ENCODE measurements at regions not wholly inside any gene's neighbourhood (a gene's known extent, or its start where the extent isn't known, plus 50 kb on each side); places are given as distances from the start of the nearest gene placed in this dataset.
"Not testable (repeated sequence)": the region's sequence is repeated elsewhere in the genome, so short reads cannot be mapped to it uniquely, and the experiment has no call there.

DNA sequence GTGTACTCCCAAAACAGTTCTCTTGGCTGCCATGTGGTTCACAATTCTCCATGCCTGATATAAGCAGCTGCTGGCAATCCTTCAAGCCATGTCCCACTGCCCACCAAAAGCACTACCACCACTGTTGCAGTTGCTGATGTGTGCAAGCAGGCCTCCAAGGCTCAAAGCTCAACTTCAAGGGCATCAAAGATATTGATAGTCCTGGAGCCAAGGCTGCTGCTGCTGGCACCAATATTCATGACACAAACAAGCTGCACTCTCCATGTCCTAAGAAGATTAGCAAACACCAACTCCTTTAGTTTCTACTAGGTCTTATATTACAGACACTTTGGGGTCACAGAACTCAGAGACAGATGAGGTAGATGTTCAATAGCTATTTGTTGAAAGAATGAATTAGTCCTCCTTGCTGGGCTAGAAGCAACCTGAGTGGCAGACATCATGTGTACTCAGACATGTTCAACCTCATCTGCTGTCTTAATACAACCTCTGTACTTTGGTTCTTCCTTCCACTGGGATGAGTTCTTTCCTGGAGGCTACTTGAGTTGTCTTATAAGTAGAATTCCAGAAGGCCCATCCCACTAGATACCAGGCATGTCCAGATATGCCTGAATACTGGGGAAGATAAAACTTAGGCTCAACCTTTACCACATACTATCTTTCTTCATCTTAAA lies 104.5 kb upstream of the UGP2 start:
- DNase-seq: no peak
- Histone ChIP-seq H3K36me3 (no peaks in the 10 kb centered on the region), H3K4me3 (ENCODE audit: low read depth, low read length) (no peak overlapping the region), H3K4me1 (no peaks in the 10 kb centered on the region), H3K27me3 (no peaks in the 10 kb centered on the region), H3K9me3 (no peaks in the 10 kb centered on the region)
- TF ChIP-seq, protein P1, sequence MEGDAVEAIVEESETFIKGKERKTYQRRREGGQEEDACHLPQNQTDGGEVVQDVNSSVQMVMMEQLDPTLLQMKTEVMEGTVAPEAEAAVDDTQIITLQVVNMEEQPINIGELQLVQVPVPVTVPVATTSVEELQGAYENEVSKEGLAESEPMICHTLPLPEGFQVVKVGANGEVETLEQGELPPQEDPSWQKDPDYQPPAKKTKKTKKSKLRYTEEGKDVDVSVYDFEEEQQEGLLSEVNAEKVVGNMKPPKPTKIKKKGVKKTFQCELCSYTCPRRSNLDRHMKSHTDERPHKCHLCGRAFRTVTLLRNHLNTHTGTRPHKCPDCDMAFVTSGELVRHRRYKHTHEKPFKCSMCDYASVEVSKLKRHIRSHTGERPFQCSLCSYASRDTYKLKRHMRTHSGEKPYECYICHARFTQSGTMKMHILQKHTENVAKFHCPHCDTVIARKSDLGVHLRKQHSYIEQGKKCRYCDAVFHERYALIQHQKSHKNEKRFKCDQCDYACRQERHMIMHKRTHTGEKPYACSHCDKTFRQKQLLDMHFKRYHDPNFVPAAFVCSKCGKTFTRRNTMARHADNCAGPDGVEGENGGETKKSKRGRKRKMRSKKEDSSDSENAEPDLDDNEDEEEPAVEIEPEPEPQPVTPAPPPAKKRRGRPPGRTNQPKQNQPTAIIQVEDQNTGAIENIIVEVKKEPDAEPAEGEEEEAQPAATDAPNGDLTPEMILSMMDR (IDR thresholded peaks at IDR 0.05; ENCODE audit: low read depth, low read length): no peak

DNA sequence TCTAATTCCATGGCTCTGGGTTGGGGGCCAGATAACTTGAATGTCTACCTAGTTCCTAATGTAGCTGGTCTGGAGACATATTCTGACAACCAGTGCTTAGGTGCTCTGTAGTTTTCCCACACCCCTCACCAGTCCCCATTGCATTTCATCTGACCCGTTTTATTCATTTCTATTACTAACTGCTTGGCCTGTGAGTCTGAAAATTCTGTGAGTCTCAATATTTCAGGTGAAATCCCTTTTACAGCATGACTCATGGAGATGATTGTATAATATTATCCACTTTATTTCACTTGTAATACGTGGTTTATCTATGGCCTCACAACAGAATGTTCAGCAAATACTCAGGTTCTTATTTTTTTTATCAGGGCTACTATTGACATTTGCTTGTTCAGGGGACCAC lies 103.7 kb upstream of the UGP2 start:
- TF ChIP-seq, protein P1 (IDR thresholded peaks at IDR 0.05; ENCODE audit: low read depth, low read length): no peak
- no peak overlapping the region for H3K4me3 ChIP-seq (ENCODE audit: low read depth, low read length)
- H3K9me3 ChIP-seq: no peaks in the 10 kb centered on the region
- H3K4me1 ChIP-seq: no peaks in the 10 kb centered on the region
- H3K27me3 ChIP-seq: no peaks in the 10 kb centered on the region
- no peaks in the 10 kb centered on the region for H3K36me3 ChIP-seq
- DNase-seq: no peak

DNA sequence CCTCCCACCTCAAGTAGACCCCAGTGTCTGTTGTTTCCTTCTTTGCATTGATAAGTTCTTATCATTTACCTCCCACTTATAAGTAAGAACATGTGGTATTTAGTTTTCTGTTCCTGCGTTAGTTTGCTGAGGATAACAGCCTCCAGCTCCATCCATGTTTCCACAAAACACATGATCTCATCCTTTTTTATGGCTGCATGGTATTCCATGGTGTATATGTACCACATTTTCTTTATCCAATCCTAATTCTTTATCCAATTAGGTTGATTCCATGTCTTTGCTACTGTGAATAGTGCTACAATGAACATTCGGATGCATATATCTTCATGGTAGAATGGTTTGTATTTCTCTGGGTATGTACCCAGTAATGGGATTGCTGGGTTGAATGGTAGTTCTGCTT lies 102.5 kb upstream of the UGP2 start:
- not testable (repeated sequence) for H3K27me3 ChIP-seq; DNase-seq; H3K4me1 ChIP-seq; H3K9me3 ChIP-seq; H3K4me3 ChIP-seq (ENCODE audit: low read depth, low read length); H3K36me3 ChIP-seq

DNA sequence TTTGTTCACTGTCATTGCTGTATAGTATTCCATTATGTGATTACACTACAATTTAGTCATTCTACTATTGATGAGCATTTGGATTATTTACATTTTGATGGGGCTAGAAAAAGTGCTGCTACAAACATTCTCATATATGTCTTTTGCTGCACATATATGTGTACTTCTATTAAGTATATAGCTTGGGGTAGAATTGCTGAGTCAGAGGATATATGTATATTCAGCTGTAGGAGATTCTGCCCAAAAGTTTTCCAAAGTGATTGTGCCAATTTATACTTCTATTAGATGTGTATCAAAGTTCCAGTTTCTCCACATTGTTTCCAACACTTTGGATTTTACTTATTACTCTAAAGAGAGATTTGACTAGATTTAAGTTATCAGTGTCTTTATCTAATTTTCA lies 101.7 kb upstream of the UGP2 start:
- DNase-seq: no peak
- peaks cover 6% of the 10 kb centered on the region; the same call in 1 of the 2 replicates for H3K4me1 ChIP-seq

DNA sequence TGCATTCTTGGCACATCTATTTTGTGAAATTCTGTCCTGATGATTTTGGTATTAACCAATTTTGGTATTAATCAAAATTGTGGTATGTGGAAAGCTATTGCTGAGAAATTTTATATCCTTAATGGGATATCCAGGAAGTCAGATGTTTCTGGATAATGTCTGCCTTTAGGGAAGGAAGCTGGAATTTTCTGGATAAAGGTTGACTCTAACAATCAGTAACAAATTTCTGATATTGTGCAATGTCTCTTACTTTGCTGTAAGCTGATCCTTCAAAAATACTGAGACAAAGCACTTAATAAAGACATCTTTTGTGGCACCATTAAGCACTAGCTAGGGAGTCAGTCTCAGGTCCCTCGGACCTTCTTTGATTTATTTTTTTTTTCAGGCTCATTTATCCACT lies 100.8 kb upstream of the UGP2 start:
- TF ChIP-seq, protein P1 (IDR thresholded peaks at IDR 0.05; ENCODE audit: low read depth, low read length): no peak
- Histone ChIP-seq H3K36me3 (no peaks in the 10 kb centered on the region), H3K4me3 (ENCODE audit: low read depth, low read length) (no peak overlapping the region), H3K4me1 (peaks cover 6% of the 10 kb centered on the region; the same call in 1 of the 2 replicates), H3K9me3 (no peaks in the 10 kb centered on the region), H3K27me3 (no peaks in the 10 kb centered on the region)
- no peak for DNase-seq

More for the DNA sequence above, 101.7 kb upstream of the UGP2 start:
- TF ChIP-seq, protein P1 (IDR thresholded peaks at IDR 0.05; ENCODE audit: low read depth, low read length): no peak
- Histone ChIP-seq H3K9me3 (no peaks in the 10 kb centered on the region), H3K4me3 (ENCODE audit: low read depth, low read length) (no peak overlapping the region), H3K36me3 (no peaks in the 10 kb centered on the region), H3K27me3 (no peaks in the 10 kb centered on the region)

DNA sequence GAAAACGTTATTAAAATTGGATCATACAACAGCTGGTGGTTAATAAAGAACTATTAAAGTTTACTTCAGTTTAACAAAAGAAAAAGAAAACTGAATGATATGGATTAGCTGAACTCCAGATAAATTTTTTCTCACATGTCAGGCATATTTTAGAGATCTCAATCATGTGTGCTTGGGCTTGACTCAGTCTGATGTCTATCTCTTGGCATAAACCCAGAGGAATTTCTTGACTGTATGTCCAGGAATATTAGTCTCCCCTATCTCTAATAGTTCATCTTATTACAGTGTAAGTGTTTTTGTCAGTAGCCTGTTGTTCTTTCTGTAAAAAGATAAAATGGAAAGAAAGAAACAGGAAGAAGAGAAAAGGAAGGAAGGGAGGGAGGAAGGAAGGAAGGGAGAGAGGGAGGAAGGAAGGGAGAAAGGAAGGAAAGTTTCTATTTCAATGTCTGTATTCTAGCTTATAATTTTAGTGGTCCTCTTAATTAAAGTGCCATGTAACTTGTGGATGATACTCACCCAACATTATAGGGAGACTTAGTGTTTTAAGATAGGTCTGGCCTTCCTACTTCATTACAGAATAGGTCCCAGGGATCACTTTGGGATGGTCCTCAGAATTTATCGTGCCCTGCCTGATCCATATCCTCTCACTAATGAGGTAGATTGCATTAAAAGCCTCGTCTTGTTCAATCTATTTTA lies 99.7 kb upstream of the UGP2 start:
- Histone ChIP-seq H3K27me3 (no peaks in the 10 kb centered on the region), H3K9me3 (no peaks in the 10 kb centered on the region), H3K36me3 (no peaks in the 10 kb centered on the region), H3K4me3 (ENCODE audit: low read depth, low read length) (no peak overlapping the region), H3K4me1 (peaks cover 6% of the 10 kb centered on the region; the same call in 1 of the 2 replicates)
- DNase-seq: no peak
- TF ChIP-seq, protein P1 (IDR thresholded peaks at IDR 0.05; ENCODE audit: low read depth, low read length): no peak
